ENCODE measurements at regions not wholly inside any gene's neighbourhood (a gene's known extent, or its start where the extent isn't known, plus 50 kb on each side); places are given as distances from the start of the nearest gene placed in this dataset.

GRCh38 chr14:26190646-26191045 lies 407.2 kb downstream of the NOVA1 start:
- H2AK9ac ChIP-seq (replicated peaks; ENCODE audit: low read depth, low read length, poor library complexity): no peak overlapping the region
- no peak overlapping the region for H3K23ac ChIP-seq (ENCODE audit: low read depth, low read length)
- no peak overlapping the region for H4K5ac ChIP-seq (ENCODE audit: low read depth, low read length)
- ATAC-seq (ENCODE audit: low read depth) (no peak), DNase-seq (no peak)
- no peak overlapping the region for H3K27ac ChIP-seq (ENCODE audit: insufficient read depth, low read length)
- no peak overlapping the region for H4K91ac ChIP-seq (ENCODE audit: insufficient read depth, low read depth, low read length)
- no peaks in the 10 kb centered on the region for H3K27me3 ChIP-seq (ENCODE audit: control insufficient read depth, insufficient read depth, low read length)
- H3K4me2 ChIP-seq (ENCODE audit: low read depth, low read length): no peak overlapping the region
- no peaks in the 10 kb centered on the region for H3K9me3 ChIP-seq (ENCODE audit: control insufficient read depth, insufficient read depth, low read length)
- no TSS peak for BruUV-seq (replicated peaks)
- H3K9me1 ChIP-seq (ENCODE audit: insufficient read depth, low read length): no peaks in the 10 kb centered on the region
- H3K4ac ChIP-seq (ENCODE audit: low read depth, low read length): no peak overlapping the region
- no peak overlapping the region for H2BK5ac ChIP-seq (ENCODE audit: low read depth, low read length, poor library complexity, severe bottlenecking)
- no CpG with 5 or more reads among the region's 2 CpGs for WGBS, 2 experiments (ENCODE audit: extremely low coverage in 2 of 2, insufficient read length in 1 of 2)
- no peak overlapping the region for H4K8ac ChIP-seq (ENCODE audit: low read depth in 2 of 2, low read length in 2 of 2)
- no peak overlapping the region for H3K14ac ChIP-seq (replicated peaks; ENCODE audit: low read depth, low read length)
- no peaks in the 10 kb centered on the region for H3K36me3 ChIP-seq (ENCODE audit: control insufficient read depth, insufficient read depth, low read length)
- in situ Hi-C loops (cut with MboI; ENCODE audit: low sequenced_read_pairs) (no loop called here), intact Hi-C loops (cut with micrococcal nuclease) (no loop called here), dilution Hi-C loops (cut with HindIII; ENCODE audit: low sequenced_read_pairs, unreplicated experiment) (no loop called here)
- H4K20me1 ChIP-seq (ENCODE audit: insufficient read depth, low read length): no peaks in the 10 kb centered on the region
- H2AK5ac ChIP-seq (ENCODE audit: low read depth, low read length): no peak overlapping the region
- no peak overlapping the region for H2BK15ac ChIP-seq (ENCODE audit: low read depth, low read length)
- H3K9ac ChIP-seq (ENCODE audit: low read depth, low read length): no peak overlapping the region
- no peak overlapping the region for H2BK120ac ChIP-seq (ENCODE audit: low read depth, low read length)
- H3K79me1 ChIP-seq (ENCODE audit: low read depth in 1 of 2, low read length in 2 of 2): no peaks in the 10 kb centered on the region
- H2BK20ac ChIP-seq (ENCODE audit: low read depth, low read length): no peak overlapping the region
- no peaks in the 10 kb centered on the region for H3K4me1 ChIP-seq (ENCODE audit: control insufficient read depth, insufficient read depth, low read length)
- H3K56ac ChIP-seq (ENCODE audit: extremely low read depth, insufficient read depth, low read length): no peak overlapping the region
- POLR2A ChIA-PET (ENCODE audit: unreplicated experiment): no interaction called here
- no peak overlapping the region for H3K4me3 ChIP-seq (ENCODE audit: insufficient read depth, low read depth, low read length)
- CTCF ChIA-PET: interaction anchor here (0.7 kb wide), 1 partner anchor 362 kb away, joined by 3 read pairs; no protein-coding TSS in a partner anchor
- H3K18ac ChIP-seq (ENCODE audit: low read depth, low read length): no peak overlapping the region
- TF ChIP-seq RFX5 (IDR thresholded peaks at IDR 0.05; ENCODE audit: low read depth, low read length): no peak
- no peak for TF ChIP-seq SMC3 (IDR thresholded peaks at IDR 0.05; ENCODE audit: low read depth, low read length)
- TF ChIP-seq POLR2A (IDR thresholded peaks at IDR 0.05; ENCODE audit: low read depth, low read length): no peak
- TF ChIP-seq MXI1 (IDR thresholded peaks at IDR 0.05; ENCODE audit: borderline replicate concordance, low read depth, low read length): no peak
- no peak for TF ChIP-seq ELK1 (IDR thresholded peaks at IDR 0.05; ENCODE audit: borderline replicate concordance, low read depth, low read length)
- TF ChIP-seq FOS (IDR thresholded peaks at IDR 0.05; ENCODE audit: low read depth, low read length): no peak
- no peak for TF ChIP-seq BHLHE40 (IDR thresholded peaks at IDR 0.05; ENCODE audit: low read depth, low read length)
- TF ChIP-seq RCOR1 (IDR thresholded peaks at IDR 0.05; ENCODE audit: insufficient replicate concordance, low read length): no peak
- no peak for TF ChIP-seq NFE2L2 (IDR thresholded peaks at IDR 0.05; ENCODE audit: low read depth, low read length)
- TF ChIP-seq MAFK (IDR thresholded peaks at IDR 0.05; ENCODE audit: low read depth, low read length): no peak
- TF ChIP-seq CTCF (conservative IDR thresholded peaks at IDR 0.05; ENCODE audit: low read depth, low read length): no peak
- H2AFZ ChIP-seq (replicated peaks; ENCODE audit: low read length, poor library complexity): no peak overlapping the region
